Adrenal gland (tissue), 9 donors: ENCODE measurements at regions not wholly inside any gene's neighbourhood (a gene's known extent, or its start where the extent isn't known, plus 50 kb on each side); places are given as distances from the start of the nearest gene placed in this dataset.

Experiments used
- DNase-seq, 7 donors: peaks; one replicate each; pipeline ENCODE4 v3.0.0-alpha.2; 2019 to 2020
- H3K27ac ChIP-seq, 5 donors: fragments of 200-600 bp; sonication (generic) in 4 of 5; 1 replicate in 3 of 5; 2 replicates in 2 of 5; pipeline versions ENCODE4 v1.5.1 to v1.8.0; 2016 to 2020; ENCODE audit warnings: mild to moderate bottlenecking in 1 of 5
- H3K27me3 ChIP-seq: fragments of 200-600 bp; 2 replicates; pipeline ENCODE4 v1.8.0; 2021
- H3K36me3 ChIP-seq, 2 donors: fragments of 200-600 bp; replicated peaks in 1 of 2; 1 replicate in 1 of 2; 2 replicates in 1 of 2; pipeline versions ENCODE4 v1.5.1 to v1.8.0; 2018 to 2022
- H3K4me1 ChIP-seq, 2 donors: fragments of 200-600 bp; replicated peaks in 1 of 2; 1 replicate in 1 of 2; 2 replicates in 1 of 2; pipeline versions ENCODE4 v1.5.1 to v1.8.0; 2018 to 2021
- H3K4me3 ChIP-seq, 4 donors: fragments of 200-600 bp; sonication (generic) in 3 of 4; one replicate each; pipeline ENCODE4 v1.5.1; 2016 to 2018
- H3K9me3 ChIP-seq, 3 donors: fragments of 200-600 bp; sonication (generic) in 1 of 3; replicated peaks in 1 of 3; 1 replicate in 2 of 3; 2 replicates in 1 of 3; pipeline versions ENCODE4 v1.5.1 to v1.8.0; 2016 to 2021
- POLR2A ChIP-seq, 2 donors: fragments of 450-650 bp; IDR thresholded peaks; one replicate each; pipeline ENCODE4 v1.6.1; 2017; ENCODE audit warnings: antibody characterized with exemption in 2 of 2, mild to moderate bottlenecking in 2 of 2, moderate library complexity in 1 of 2
- WGBS, 4 donors: extraction: QIAGEN DNeasy Blood & Tissue Kit in 2 of 4; methylation state at CpG; one replicate each; pipeline versions ENCODE4 v1.1.5 to v1.1.7; 2013 to 2017; 5-methylcytosine and 5-hydroxymethylcytosine counted together
- intact Hi-C, 2 donors: fragments of 100-400 bp; cut with DNase I; formaldehyde crosslinking; loops; one replicate each; pipeline versions ENCODE4 v1.14.1 to v1.15.0; 2022 to 2023
- TF ChIP-seq, protein P1 (sequence below), 6 experiments: fragments of 450-650 bp in 4 of 6; fragments of 200-600 bp in 2 of 6; sonication (generic) in 1 of 6; IDR thresholded peaks; 1 replicate in 5 of 6; 2 replicates in 1 of 6; pipeline versions ENCODE4 v1.5.1 to v1.8.0; 2016 to 2021; ENCODE audit warnings: antibody characterized with exemption in 6 of 6, mild to moderate bottlenecking in 2 of 6, moderate library complexity in 1 of 6
- donor health status: healthy with polysubstance abuse.
- donor health status: Bipolar disorder and iron deficiency.
- donor health status: DM: yes; HTN: yes; CAD: no.
- donor health status: DM: no; HTN: no; CAD: no.
- donor health status: DM: no; HTN: no; CAD: no.

DNA sequence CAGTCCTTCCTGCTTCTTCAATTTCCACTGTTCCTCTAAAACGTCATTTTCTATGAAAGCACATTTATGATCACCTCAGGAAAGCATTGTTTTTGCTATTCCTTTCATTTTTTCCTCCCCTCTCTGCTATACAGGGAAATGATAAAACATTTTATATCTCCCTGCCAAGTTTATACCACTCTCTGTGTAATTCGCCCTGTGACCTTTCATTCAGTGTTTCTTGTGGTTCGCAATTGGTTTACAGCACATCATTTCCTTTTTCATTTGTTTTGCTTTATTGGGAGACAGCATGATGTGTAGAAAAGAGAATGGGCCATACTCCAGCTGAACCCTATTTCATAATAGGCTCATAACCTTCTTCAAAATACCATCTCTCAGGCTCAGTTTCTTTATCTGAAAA lies 99.9 kb upstream of the RAPGEF2 start:
- Histone ChIP-seq H3K4me1 (no peaks in the 10 kb centered on the region), H3K27me3 (no peaks in the 10 kb centered on the region), H3K36me3 (no peaks in the 10 kb centered on the region), H3K4me3 (no peak overlapping the region), H3K9me3 (no peaks in the 10 kb centered on the region), H3K27ac (no peak overlapping the region)
- 60 to 70% (median 63%) methylated on average over 3 of the region's 3 CpGs for WGBS, 4 donors
- intact Hi-C loops, result no loop called here
- no peak for TF ChIP-seq POLR2A (IDR thresholded peaks at IDR 0.05)
- TF ChIP-seq, protein P1, sequence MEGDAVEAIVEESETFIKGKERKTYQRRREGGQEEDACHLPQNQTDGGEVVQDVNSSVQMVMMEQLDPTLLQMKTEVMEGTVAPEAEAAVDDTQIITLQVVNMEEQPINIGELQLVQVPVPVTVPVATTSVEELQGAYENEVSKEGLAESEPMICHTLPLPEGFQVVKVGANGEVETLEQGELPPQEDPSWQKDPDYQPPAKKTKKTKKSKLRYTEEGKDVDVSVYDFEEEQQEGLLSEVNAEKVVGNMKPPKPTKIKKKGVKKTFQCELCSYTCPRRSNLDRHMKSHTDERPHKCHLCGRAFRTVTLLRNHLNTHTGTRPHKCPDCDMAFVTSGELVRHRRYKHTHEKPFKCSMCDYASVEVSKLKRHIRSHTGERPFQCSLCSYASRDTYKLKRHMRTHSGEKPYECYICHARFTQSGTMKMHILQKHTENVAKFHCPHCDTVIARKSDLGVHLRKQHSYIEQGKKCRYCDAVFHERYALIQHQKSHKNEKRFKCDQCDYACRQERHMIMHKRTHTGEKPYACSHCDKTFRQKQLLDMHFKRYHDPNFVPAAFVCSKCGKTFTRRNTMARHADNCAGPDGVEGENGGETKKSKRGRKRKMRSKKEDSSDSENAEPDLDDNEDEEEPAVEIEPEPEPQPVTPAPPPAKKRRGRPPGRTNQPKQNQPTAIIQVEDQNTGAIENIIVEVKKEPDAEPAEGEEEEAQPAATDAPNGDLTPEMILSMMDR (IDR thresholded peaks at IDR 0.05), result no peak
- no peak for DNase-seq

- no peak overlapping the region for H3K27ac ChIP-seq
- no peaks in the 10 kb centered on the region for H3K9me3 ChIP-seq
- no peaks in the 10 kb centered on the region for H3K36me3 ChIP-seq
- intact Hi-C loops, result no loop called here
- H3K4me3 ChIP-seq, result no peak overlapping the region
- TF ChIP-seq, protein P1 (IDR thresholded peaks at IDR 0.05), result no peak
- TF ChIP-seq POLR2A (IDR thresholded peaks at IDR 0.05), result no peak
- no peaks in the 10 kb centered on the region for H3K4me1 ChIP-seq
- 63 to 75% (median 68%) methylated on average over 7 of the region's 7 CpGs for WGBS, 4 donors
- DNase-seq, result no peak
- no peaks in the 10 kb centered on the region for H3K27me3 ChIP-seq
Measured at GRCh38 chr4:159003420-159004253, 99.2 kb upstream of the RAPGEF2 start.

GRCh38 chr4:159006202-159006601 lies 96.7 kb upstream of the RAPGEF2 start:
- Histone ChIP-seq H3K9me3 (no peaks in the 10 kb centered on the region), H3K36me3 (no peaks in the 10 kb centered on the region), H3K4me1 (peaks cover 0 to 7% of the 10 kb centered on the region in 2 donors), H3K27me3 (no peaks in the 10 kb centered on the region), H3K27ac (no peak overlapping the region), H3K4me3 (no peak overlapping the region)
- 83 to 93% (median 91%) methylated on average over 3 of the region's 3 CpGs for WGBS, 4 donors
- intact Hi-C loops, result no loop called here
- DNase-seq, result no peak
- TF ChIP-seq, protein P1 (IDR thresholded peaks at IDR 0.05), result no peak
- no peak for TF ChIP-seq POLR2A (IDR thresholded peaks at IDR 0.05)

DNA sequence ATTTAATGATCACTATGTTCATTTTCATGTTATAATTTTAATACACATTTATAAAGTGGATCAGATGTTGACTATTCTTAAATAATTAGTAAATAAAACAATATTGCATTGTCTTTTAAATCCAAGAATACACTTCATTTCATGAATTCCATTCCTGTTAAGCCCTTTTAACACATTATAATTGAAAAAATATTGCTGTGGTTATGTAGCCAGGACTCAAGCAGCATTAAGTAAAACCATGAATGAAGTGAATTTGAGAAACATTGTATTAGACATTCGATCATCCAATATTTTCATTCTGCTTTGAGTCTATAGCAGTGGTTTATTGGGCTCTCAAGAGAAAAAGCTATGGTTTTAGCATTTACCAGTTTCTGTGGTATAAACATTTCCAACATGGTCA lies 94.2 kb upstream of the RAPGEF2 start:
- TF ChIP-seq POLR2A (IDR thresholded peaks at IDR 0.05), result no peak
- TF ChIP-seq, protein P1 (IDR thresholded peaks at IDR 0.05), result no peak
- Histone ChIP-seq H3K27ac (no peak overlapping the region), H3K36me3 (no peaks in the 10 kb centered on the region), H3K9me3 (no peaks in the 10 kb centered on the region), H3K4me3 (no peak overlapping the region), H3K27me3 (no peaks in the 10 kb centered on the region), H3K4me1 (peaks cover 0 to 7% of the 10 kb centered on the region in 2 donors)
- DNase-seq, result no peak
- WGBS, 4 donors, result 35 to 76% (median 39%) methylated on average over 1 of the region's 1 CpG
- intact Hi-C loops, result no loop called here
